ENCODE measurements at regions not wholly inside any gene's neighbourhood (a gene's known extent, or its start where the extent isn't known, plus 50 kb on each side); places are given as distances from the start of the nearest gene placed in this dataset.

DNA sequence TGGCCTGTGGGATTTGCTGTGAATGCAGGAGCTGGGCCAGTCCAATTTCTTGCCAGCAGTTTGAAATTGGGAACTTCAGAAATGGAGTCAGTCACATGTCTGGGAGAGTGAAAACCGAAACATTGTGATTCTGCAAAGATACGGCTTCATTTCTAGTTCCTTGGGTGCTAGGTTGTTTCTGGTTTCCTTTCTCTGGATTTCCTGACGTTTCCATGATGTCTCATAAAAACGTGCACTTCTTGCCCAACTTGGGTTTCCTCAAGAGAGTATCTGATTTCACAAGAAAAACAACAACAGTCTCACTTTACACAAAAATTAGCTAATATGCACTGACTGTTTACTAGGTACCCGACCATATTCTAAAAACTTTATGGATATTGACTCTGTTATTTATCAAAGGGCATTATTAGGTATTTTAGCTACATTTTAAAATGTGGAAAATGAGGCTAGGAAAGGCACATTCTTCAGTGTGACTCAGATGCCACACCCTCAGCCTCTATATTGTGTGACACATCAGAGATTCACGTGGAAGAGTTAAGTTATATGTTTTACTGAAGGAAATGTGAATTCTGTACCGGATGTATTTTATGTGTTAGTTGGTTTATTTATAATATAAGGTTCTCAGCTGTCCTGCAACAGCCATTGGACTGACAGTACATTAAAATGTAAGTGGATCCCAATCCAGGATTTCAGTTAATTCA is 225.0 kb upstream of the PUDP start:
- no peak overlapping the region for H3K4me3 ChIP-seq
- H3K27ac ChIP-seq = no peak overlapping the region
- TF ChIP-seq POLR2AphosphoS5 (IDR thresholded peaks at IDR 0.05) = no peak
- no peak for TF ChIP-seq POLR2A (IDR thresholded peaks at IDR 0.05)
- intact Hi-C loops (cut with DNase I; ENCODE audit: low total_unique reads) = no loop called here
- no peak for DNase-seq (ENCODE audit: low spot score in 2 of 2)
- H3K27me3 ChIP-seq = no peaks in the 10 kb centered on the region
- H3K4me1 ChIP-seq = no peaks in the 10 kb centered on the region
- no peaks in the 10 kb centered on the region for H3K36me3 ChIP-seq
- peaks cover 8 to 43% of the 10 kb centered on the region in 2 donors for H3K9me3 ChIP-seq

DNA sequence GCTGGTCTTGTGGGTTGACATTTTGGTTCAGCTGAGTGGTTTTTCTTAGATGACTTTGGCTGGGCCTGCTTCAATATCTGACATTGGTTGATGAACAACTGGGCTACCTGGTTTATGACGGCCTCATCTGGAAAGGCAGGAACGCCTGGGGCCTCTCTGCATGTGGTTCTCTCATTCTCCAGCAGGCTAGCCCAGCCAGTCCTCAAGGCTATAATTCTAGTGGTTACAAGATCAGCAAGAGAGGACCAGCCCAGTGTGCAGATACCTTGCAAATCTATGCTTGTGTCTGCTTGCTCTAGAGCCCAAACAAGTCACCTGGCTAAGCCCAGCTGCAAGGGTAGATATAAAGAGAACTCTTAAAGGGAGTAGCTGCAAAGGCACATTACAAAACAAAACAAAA is 214.2 kb upstream of the PUDP start:
- Histone ChIP-seq H3K4me1 (no peaks in the 10 kb centered on the region), H3K27ac (no peak overlapping the region), H3K4me3 (no peak overlapping the region), H3K27me3 (no peaks in the 10 kb centered on the region), H3K36me3 (no peaks in the 10 kb centered on the region), H3K9me3 (no peaks in the 10 kb centered on the region)
- no peak for DNase-seq (ENCODE audit: low spot score in 2 of 2)
- TF ChIP-seq, protein P1, sequence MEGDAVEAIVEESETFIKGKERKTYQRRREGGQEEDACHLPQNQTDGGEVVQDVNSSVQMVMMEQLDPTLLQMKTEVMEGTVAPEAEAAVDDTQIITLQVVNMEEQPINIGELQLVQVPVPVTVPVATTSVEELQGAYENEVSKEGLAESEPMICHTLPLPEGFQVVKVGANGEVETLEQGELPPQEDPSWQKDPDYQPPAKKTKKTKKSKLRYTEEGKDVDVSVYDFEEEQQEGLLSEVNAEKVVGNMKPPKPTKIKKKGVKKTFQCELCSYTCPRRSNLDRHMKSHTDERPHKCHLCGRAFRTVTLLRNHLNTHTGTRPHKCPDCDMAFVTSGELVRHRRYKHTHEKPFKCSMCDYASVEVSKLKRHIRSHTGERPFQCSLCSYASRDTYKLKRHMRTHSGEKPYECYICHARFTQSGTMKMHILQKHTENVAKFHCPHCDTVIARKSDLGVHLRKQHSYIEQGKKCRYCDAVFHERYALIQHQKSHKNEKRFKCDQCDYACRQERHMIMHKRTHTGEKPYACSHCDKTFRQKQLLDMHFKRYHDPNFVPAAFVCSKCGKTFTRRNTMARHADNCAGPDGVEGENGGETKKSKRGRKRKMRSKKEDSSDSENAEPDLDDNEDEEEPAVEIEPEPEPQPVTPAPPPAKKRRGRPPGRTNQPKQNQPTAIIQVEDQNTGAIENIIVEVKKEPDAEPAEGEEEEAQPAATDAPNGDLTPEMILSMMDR (IDR thresholded peaks at IDR 0.05) = no peak
- TF ChIP-seq POLR2A (IDR thresholded peaks at IDR 0.05) = no peak
- no peak for TF ChIP-seq POLR2AphosphoS5 (IDR thresholded peaks at IDR 0.05)
- intact Hi-C loops (cut with DNase I; ENCODE audit: low total_unique reads) = no loop called here

DNA sequence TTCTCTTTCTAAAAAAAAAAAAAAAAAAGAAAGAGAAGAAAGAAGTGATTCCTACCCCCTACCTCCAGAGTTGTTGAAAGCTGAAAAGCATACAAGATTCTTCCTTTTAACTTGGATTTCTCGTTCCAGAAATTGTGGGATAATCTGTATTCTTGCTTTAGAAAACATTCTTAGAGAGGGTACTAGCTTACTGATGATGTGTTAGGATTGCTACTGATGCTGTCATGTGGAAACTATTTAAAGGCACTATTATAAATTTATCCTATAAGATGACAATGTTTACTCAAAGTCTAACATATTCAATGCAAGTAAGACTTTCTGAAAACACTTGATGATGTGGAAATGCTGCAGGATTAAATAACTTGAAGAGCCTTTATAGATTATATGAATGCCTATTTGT is 204.0 kb upstream of the PUDP start:
- Histone ChIP-seq H3K27me3 (no peaks in the 10 kb centered on the region), H3K36me3 (no peaks in the 10 kb centered on the region), H3K9me3 (no peaks in the 10 kb centered on the region), H3K4me1 (no peaks in the 10 kb centered on the region), H3K4me3 (no peak overlapping the region), H3K27ac (no peak overlapping the region)
- intact Hi-C loops (cut with DNase I; ENCODE audit: low total_unique reads) = loop anchor here (5.0 kb wide), 1 partner anchor 1150 kb away; no protein-coding TSS in a partner anchor
- DNase-seq (ENCODE audit: low spot score in 2 of 2) = no peak
- no peak for TF ChIP-seq POLR2AphosphoS5 (IDR thresholded peaks at IDR 0.05)
- TF ChIP-seq, protein P1 (IDR thresholded peaks at IDR 0.05) = no peak

DNA sequence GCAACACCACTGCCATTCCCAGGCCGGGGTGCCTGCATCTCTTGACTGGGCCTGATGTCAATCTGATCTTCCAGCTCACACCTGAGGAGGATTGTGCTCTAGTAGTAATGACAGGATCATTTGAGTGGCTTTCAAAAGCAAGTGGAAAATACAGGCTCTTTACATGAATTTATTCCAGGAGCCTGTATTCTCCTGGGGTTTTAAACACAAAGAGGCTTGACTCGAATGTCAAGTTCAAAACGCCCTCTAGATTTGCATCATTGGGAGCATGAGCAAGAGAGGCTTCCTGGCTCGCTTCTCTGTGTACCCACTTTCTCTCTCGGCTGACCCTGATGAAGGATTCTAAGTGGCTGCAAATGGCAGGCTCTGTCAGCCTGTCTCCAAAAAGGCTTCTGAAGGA is 199.5 kb upstream of the PUDP start:
- intact Hi-C loops (cut with DNase I; ENCODE audit: low total_unique reads) = no loop called here
- TF ChIP-seq POLR2A (IDR thresholded peaks at IDR 0.05) (no peak), POLR2AphosphoS5 (IDR thresholded peaks at IDR 0.05) (no peak)
- TF ChIP-seq, protein P1 (IDR thresholded peaks at IDR 0.05) = no peak
- no peaks in the 10 kb centered on the region for H3K27me3 ChIP-seq
- no peaks in the 10 kb centered on the region for H3K9me3 ChIP-seq
- no peaks in the 10 kb centered on the region for H3K36me3 ChIP-seq
- H3K4me3 ChIP-seq = no peak overlapping the region
- H3K27ac ChIP-seq = no peak overlapping the region
- no peaks in the 10 kb centered on the region for H3K4me1 ChIP-seq
- no peak for DNase-seq (ENCODE audit: low spot score in 2 of 2)

DNA sequence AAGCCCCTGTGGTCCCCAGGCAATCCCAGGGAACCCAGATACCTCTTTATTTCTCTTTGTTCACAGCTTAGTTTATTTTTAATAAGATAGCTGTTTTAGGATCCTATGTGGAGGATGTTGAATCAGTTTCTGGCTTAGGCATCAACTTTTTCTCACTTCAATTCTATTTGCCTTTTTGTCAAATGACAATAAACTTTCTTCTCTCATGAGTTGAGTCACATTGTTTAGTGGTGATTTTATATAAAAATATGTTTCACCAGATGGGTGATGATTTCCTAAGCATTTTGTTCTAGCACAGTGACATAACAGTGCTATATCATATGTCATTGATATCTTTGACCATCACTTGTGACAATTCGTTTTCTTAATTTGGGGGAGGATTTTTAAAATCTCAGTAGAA is 198.1 kb upstream of the PUDP start:
- Histone ChIP-seq H3K4me3 (no peak overlapping the region), H3K4me1 (no peaks in the 10 kb centered on the region), H3K27ac (no peak overlapping the region), H3K9me3 (no peaks in the 10 kb centered on the region), H3K27me3 (no peaks in the 10 kb centered on the region), H3K36me3 (no peaks in the 10 kb centered on the region)
- DNase-seq (ENCODE audit: low spot score in 2 of 2) = no peak
- intact Hi-C loops (cut with DNase I; ENCODE audit: low total_unique reads) = no loop called here
- TF ChIP-seq, protein P1 (IDR thresholded peaks at IDR 0.05) = no peak
- TF ChIP-seq POLR2AphosphoS5 (IDR thresholded peaks at IDR 0.05) = no peak
